ENCODE measurements at regions not wholly inside any gene's neighbourhood (a gene's known extent, or its start where the extent isn't known, plus 50 kb on each side); places are given as distances from the start of the nearest gene placed in this dataset.

- no peak for TF ChIP-seq CTCF (conservative IDR thresholded peaks at IDR 0.05)
- no peak for TF ChIP-seq ZFX (IDR thresholded peaks at IDR 0.05)
Measured at GRCh38 chr4:1576961-1577821, 106.9 kb downstream of the FAM53A start.

Data from C4-2B (cell line).